Inflammatory macrophage treated with lipopolysaccharide for 4 hours (primary cell): ENCODE measurements at regions not wholly inside any gene's neighbourhood (a gene's known extent, or its start where the extent isn't known, plus 50 kb on each side); places are given as distances from the start of the nearest gene placed in this dataset.

ENCODE experiments used
- DNase-seq: peaks from one replicate; pipeline ENCODE4 v3.0.0-alpha.2; 2020

DNA sequence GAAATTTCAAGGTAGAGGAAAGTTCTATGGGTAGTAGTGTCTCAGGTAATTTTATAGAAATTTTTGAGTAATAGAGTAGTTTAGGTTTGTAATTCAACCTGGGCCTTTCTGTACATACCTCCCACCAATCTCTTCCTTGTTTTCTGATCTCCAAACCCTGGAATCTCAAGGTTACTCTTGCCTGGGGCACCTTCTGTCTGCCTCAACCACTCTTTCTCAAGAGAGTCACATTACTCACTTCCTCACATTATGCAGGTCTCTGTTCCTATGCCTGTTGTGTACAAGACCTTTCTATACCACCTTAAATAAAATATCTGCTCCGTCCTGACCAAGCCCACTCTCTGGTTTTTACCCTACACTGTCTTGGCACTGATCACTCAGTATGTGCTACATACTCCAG is 412.6 kb upstream of the CTNND2 start:
- DNase-seq: no peak

DNA sequence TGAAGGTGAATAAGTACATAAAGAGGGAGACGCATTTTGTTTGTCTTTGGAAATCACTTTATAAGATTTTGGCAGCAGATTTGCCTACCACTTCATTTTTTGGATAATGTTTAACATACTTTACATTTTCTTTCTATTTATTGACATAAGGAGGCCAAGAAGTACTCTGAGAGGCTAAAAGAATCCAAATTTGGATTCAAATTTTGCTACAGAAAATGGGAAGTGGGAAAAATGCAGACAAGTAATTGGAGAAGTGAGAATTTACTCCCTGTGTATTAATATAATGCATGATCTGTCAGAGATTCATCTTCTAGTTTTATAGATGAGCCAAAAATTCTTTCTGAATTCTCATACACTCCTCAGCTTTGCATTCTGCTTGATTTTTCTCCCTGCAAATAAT is 411.2 kb upstream of the CTNND2 start:
- no peak for DNase-seq

DNA sequence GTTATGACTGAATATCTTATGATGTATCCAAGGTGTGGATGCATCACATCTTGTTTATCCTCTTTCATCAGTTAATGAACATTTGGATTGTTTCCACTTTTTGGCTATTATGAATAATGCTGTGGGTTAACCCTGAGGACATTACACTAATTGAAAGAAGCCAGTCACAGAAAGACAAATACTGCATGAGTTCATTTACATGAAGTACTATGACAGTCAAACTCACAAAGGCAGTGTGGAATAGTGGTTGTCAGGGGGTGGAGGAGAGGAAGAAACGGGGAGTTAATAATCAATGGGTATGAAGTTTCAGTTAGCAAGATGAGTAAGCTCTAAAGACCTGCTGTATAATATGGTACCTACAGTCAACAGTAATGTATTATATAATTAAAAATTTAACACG is 409.4 kb upstream of the CTNND2 start:
- no peak for DNase-seq

DNA sequence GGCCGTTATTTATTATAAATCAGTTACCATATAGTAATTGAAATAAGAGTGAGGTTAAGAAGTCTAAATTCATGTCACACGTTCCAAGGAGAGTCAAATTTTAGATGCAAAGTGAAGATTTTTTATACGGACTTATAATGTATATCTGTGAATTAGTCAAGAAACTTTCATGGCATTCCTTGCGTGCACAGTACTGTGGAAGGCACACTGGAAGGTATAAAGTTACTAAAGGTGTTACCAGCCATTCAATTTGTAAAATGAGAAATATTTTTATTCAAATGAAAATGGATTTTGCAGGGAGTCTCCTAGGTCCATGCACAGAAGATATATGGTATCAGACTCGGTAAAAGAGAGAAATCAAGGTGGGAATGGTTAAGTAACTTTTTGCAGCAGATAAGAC is 408.1 kb upstream of the CTNND2 start:
- DNase-seq: no peak

DNA sequence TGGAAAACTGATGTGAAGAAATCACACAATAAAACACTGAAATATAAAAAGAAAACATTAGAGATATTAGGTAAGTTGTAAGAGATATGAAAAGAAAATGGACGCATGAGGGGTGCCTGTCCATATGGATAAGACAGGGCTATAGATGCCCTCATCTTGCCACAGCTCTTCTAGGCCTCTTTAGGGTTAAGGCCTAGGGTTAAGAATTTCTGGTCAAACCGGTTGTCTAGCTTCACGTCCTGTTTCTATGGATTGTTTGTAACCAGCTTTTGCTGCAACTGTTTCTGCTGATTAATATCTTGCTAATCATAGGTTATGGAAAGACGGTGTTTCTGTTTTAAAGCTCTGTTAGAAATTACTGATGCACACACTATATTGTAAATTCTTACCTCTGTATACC is 389.9 kb upstream of the CTNND2 start:
- no peak for DNase-seq

DNA sequence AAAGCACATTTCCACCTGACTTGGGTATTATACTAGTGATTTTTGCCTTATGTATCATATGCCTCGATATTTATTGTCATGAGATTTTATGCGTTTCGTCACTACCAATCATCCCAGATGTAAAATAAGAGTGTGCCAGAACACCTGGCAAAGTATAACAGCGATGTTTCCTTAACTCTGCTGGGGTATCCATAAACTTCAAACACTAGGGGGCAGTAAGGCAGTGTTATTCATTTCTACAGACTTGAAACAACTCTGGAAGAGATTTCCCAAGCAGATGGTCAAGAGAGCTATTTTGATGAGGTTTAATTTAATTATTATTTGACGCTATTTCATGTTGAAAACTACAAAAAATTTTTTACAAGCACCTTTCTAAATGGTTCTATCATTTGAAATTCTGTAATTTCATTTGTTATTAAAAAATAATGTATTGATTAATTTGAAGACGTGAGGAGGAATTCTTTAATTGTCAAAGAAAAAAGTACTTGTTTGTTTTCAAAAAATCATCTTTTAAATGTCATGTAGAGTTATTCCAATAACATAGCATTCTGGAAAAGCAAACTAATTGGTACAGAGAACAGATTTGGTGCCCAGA is 388.5 kb upstream of the CTNND2 start:
- peak; percentile 20 for DNase-seq

DNA sequence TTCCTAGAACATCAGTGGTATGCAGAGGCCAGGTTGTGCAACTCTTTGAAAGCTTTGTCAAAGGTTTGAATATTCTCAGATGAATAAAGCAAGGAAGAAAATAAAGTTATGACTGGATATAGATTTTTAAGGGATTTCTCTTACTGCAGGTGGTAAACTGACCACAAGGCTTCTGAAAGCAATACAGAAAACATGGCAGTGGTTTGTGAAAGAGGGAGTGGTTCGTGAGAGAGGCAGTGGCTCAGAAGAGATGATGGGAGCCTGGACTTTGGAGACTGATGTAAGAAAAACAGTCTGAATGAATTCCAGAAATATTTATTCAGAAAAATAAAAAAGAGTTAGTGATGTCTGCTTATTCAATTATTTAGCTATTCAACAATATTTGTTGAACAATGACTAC is 380.4 kb upstream of the CTNND2 start:
- no peak for DNase-seq

DNA sequence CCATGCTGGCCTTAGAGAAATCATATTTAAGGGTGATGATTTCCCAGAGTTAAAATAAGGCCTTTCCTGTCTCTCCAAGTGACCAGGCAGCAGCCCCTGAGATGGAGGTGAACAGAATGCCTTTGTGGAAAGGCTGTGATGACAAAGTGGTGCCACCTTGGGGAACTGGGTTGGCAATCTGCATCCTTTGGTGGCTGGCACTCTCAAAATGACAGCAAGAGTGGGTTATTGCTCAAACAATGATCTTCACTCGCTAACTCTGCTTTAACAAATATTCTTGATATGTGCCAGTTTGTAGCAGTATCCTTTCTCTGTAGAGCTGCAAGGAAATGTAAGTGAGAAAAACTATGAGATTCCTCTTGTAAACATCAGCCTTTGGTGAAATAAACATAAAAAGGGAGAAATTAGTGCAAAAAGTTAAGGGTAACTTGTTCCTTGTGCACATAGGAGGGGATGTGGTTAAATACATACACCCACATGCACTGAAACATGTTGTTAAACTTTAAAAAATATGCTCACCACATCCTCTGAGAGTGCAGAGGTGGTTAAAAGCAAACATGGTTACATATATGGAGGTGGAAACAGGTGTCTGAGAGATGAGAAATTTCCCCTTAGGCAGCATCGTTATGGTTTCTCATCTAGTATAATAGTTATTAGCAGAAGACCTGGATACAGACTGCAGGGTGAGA is 373.4 kb upstream of the CTNND2 start:
- DNase-seq: no peak

DNA sequence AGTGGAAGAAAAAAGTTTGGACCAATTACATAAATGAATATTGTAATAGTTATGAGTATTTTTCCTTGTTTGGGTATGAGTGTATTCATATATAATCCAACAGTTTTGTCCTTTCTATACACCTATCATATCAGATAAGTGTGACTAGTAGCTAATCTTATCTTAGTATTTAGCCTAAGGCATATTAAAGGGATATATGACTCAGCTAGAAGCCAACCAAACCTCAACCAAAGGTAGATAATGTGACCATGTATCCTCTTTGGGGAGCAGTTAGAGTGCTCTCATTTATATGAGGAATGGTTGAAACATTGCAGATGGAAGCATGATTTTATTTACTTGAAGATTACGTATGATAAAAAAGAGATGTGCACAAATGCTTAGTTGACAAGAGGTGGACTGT is 370.0 kb upstream of the CTNND2 start:
- DNase-seq: no peak

DNA sequence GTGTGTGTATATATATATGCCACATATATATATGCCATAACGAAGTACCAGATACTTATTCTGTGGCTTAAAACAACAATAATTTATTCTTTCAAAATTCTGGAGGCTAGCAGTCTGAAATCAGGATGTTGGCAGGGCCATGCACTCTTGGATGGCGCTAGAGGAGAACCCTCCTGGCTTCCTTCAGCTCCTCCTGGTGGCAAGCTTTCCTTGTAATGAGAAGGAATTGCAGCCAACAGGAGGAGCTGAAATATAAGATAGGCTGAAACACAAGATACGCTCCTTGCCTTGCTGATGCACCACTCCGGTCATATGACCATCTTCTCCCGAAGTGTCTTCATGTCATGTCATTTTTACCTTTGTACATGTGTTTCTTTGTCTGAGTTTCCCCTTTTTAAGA is 368.1 kb upstream of the CTNND2 start:
- no peak for DNase-seq

DNA sequence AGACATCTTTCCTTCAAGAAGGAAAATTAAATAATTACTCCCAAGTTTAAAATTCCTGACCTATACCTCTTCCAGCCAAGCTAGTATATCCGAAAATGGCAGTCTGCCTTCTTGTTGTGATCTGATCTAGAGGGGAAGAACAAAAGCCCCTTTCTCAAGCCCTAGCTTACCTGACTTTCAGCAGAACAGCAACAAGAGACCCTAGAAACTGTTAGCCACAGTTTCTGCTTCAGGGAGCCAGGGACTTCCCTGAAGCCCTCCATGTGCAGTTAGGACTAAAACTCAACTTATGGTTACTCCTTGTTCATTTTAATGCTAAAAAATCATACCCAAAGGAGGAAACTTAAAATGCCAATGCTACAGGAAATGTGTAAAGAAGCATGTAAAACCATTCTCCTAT is 366.7 kb upstream of the CTNND2 start:
- no peak for DNase-seq

DNA sequence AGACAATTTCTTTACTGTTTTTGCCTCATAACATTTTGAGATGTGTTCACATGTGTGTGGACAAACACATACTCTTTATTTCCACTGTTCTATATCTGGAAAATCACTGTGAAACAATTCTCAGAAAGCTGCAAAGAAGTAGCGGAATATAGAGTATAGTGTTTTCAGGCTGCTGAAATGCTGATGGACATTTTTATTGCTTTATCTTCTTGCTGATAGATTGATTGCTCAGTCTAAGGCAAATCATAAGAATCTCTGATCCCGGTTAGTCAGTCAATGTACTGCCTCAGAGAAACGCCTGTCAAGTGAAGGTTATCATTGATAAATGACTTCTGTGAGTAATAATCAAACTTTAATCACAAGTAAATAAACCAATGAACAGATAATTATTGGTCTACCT is 364.9 kb upstream of the CTNND2 start:
- no peak for DNase-seq

DNA sequence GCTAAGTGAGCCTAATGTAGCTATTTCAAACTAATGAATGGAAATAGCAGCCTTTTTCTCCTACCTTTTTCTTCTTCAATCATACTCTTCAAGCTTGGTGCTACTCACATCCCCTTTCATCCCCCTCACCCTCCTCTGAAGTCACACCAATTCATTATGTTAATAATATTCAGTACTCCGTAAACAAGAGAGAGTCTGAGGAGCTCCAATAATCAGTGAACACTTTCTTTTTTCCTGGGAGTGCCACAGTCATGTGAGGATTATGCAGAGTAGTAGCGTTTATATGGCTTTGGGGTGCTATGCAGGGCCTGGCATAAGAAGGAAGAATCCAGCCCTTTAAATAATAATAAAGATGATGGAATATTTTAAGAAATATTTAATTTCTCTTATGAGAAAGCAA is 354.3 kb upstream of the CTNND2 start:
- no peak for DNase-seq

DNA sequence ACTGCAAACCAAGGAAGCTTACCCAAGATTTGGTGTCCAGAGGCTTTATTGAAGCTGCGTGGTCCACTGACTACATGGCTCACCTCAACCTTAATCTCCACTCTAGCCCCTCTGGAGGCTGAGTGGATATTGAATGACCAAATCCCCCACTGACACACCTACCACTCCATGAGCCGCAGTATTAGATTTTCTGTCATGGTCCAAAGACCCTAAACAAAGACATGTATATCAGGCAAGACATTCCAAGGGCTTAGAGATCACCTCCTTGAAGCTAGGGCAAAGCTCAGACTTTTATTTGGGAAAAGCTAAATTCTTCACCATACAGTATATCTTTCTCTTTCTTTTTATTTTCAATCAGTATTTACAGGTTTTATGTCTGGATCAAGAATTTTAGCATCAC is 346.2 kb upstream of the CTNND2 start:
- no peak for DNase-seq

DNA sequence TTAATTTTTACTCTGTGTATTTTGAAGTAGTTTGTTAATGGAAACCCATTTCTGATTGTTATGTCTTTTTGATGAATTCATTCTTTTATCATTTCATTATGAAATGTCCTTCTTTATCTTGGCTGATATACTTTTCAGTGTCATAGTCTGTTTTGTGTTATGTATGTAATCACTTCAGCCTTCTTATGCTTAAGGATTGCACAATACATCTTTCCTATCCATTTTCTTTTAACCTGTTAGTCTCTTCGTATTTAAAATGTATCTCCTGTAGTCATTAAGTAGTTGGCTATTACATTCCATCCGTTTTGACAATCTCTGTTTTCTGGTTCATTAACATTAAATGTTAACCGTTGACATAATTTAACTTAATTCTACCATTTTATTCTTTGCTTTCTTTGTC is 344.6 kb upstream of the CTNND2 start:
- no peak for DNase-seq

DNA sequence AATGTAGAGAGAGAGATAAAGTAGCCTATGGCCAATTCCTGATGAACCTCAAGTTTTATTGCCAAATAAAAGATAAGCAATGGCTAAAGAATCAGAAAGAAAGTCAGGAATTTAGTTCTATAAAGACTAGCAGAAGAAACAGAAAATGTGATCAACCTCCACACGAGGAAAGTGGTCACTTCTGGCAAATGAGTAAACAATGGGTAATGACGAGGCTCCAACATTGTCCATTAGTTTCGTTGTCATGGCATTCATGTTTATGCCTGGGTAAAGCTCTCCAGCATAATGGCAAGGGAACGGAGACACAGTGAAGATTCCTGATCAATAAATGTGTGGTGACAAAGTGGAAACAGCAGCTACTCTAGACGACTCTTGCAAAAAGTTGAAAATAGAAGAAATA is 341.8 kb upstream of the CTNND2 start:
- no peak for DNase-seq

DNA sequence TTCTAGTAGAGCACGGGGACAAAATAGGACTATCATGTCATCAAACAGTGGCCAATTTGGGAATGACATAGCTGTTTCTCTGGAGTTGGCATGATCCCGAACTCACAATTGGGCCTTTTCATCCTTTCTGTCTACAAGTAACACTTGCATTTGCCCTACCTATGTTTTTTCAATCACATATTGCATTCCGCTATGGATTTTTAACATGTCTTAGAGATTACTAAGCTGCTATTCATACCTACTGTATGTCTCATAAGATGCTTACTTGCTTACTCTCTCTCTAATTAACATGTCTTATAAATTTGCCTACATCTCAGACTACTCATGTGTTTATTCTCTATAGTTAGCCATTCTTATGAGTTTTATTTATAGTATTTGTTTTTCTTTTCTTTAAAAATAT is 341.2 kb upstream of the CTNND2 start:
- no peak for DNase-seq

DNA sequence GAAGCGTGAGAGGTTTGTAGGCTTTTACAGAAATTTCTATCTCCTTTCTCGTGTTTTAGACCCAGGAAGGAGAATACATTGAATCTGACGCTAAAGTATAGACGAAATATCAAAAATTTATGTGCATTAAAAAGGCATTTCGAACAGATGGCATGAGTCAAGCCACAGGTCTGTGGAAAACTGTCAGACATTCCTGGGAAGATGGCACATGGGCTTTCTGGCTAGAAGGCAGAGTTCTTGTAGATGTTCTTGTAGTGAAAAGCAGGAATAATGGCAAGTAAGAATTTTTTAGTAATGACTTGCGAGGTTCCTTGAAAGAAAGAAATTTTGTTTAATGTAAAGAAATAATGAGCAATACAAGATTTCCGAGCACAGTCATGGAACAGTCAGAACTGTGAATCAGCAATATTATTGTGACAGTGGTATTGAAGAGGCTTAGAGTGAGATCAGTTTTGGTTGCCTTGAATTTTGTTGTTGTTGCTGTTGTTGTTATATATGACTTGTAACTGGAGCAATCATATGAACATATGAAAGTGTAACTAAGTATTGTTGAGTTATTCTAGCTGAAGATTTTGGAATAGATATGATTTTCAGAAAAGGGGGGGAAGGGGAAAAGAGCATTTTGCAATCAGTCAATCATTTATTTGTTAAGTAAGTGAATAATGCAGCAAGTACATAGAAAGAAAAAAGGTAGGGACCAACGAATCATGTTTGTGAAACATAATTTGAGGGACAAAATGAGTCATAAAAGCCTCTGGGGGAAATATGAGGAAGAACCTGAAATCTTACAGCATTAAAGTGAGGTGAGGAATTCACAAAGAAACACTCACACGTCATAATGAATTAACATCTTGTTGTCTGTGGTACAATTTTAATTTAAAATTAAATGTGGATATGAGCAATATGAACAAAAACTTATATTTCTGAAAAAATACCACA is 339.0 kb upstream of the CTNND2 start:
- DNase-seq: no peak

DNA sequence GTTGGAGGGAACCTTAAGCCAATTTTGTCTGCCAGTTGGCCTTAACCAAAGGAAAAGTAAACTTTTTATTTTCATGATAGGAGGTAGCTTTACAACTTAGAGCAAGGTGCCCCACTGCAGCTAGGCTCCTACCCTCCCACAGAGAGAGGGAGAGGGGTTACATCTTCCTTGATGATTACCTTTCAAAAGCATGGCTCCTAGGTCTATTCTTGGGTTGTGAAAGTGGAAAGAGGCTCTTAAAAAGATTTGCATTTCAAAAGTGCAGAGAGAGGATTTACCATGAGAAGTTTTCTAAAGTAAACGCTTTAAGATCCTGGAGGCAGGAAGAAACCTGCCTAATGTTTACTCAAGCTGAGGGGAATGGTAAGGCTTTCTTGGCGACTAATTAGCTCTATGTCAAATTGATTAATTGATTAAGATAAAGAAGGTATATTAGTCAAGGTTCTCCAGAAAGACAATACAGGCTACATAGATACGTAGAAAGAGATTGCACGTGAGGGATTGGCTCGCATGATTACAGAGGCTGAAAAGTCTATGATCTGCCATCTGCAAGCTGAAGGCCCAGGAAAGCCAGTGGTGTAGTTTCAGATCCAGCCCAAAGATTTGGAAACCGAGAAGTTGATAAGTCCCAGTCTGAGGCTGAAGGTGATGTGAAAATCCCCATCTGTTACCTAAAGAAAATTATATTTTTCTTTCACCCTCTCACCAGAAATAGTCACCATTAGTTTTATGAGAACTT is 333.8 kb upstream of the CTNND2 start:
- DNase-seq: no peak

DNA sequence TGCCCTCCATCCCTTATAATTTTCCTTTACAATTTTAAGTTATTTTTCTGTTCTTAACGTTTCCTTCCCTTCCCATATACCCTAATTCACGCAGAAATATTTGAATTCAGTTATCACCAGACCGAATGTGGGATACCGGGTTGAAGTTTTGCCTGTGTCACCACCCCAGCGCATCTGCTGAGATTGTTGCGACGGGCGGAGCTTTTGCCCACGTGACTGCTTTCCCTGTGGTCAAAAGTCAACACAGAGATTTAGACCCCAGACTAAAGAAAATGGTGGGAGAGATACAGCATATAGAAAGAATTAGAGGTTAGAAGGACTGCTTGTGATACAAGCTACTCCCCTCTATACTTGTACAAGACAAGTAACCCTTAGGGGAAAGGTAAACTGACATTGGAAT is 326.4 kb upstream of the CTNND2 start:
- DNase-seq: no peak

DNA sequence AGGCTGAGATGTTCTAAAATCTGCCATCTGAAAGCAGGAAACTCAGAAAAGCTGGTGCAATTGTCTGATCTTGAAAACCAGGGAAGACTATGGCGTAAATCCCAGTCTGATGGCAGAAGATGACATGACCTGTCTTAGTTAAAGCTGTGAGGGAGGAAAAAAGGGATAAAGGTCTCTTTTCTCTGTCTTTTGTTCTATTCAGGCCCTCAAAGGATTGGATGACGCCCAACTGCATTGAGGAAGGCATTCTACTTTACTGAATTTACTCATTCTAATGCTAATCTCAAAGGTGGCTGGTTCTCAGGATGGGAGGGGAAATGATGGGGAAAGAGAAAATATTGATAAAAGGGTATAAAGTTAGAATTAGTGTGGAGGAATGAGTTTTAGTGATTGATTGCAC is 312.8 kb upstream of the CTNND2 start:
- DNase-seq: no peak

DNA sequence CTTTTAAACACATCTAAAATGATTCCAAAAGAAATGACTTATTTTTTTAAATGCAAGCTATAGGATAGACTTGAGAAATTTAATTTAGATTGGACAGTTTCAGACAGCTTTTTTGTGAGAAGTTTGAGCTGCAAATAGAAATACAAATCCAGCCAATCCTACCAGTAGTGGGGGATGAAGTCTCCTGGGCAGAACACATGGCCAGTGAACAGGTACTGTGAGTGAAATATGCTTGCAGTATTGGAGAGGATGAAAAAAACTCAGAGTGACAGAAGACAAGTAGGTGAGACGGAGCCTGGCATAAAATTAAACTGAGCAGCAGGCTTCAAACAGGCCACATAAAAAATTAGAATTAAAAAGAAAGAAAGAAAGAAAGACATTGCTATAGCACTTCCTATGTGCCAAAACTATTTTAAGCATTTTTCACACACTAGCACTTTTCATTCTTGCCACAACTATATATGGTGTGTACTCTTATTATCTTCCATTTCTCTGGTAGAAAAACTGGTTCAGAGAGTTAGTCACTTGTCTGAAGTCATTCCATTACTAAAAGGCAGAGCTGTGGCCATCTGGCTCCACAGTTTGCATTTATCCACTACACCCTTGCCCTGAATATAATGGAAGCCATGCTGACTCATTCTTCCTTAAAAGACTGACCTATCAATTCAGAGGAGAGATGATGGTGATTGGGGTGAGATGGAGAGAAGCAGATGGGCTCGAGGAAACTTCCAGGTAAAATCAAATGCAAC is 310.2 kb upstream of the CTNND2 start:
- DNase-seq: no peak
